ENCODE measurements at regions not wholly inside any gene's neighbourhood (a gene's known extent, or its start where the extent isn't known, plus 50 kb on each side); places are given as distances from the start of the nearest gene placed in this dataset.
A peak's percentile ranks its signal among the peaks of the same experiment; 100 is the strongest.
"Not testable (repeated sequence)": the region's sequence is repeated elsewhere in the genome, so short reads cannot be mapped to it uniquely, and the experiment has no call there.

DNA sequence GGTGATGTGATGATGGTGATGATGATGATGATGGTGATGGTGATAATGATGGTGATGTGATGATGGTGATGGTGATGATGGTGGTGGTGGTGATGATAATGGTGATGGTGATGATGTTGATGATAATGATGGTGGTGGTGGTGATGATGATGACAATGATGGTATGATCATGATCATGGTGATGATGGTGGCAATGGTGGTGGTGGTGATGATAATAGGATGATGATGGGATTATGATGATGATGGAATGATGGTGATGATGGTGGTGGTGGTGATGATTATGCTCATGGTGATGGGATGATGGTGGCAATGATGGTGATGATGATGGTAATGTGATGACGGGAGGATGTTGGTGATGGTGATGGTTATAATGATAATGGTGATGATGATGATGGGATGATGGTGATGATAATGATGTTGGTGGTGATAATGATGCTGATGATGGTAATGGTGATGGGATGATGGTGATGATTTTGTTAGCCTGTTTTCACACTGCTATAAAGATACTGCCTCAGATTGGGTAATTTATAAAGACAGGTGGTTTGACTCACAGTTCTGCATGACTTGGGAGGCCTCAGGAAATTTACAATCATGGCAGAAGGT, 314.8 kb upstream of the SFSWAP start:
- Histone ChIP-seq H3K4me3 (no peak overlapping the region), H3K9me3 (peaks cover 10% of the 10 kb centered on the region), H3K4me1 (no peaks in the 10 kb centered on the region), H3K27ac (no peak overlapping the region), H3K27me3 (no peaks in the 10 kb centered on the region), H3K36me3 (no peaks in the 10 kb centered on the region)
- intact Hi-C loops (cut with DNase I) = no loop called here
- ATAC-seq (no peak), DNase-seq (no peak)
- TF ChIP-seq, protein P1, sequence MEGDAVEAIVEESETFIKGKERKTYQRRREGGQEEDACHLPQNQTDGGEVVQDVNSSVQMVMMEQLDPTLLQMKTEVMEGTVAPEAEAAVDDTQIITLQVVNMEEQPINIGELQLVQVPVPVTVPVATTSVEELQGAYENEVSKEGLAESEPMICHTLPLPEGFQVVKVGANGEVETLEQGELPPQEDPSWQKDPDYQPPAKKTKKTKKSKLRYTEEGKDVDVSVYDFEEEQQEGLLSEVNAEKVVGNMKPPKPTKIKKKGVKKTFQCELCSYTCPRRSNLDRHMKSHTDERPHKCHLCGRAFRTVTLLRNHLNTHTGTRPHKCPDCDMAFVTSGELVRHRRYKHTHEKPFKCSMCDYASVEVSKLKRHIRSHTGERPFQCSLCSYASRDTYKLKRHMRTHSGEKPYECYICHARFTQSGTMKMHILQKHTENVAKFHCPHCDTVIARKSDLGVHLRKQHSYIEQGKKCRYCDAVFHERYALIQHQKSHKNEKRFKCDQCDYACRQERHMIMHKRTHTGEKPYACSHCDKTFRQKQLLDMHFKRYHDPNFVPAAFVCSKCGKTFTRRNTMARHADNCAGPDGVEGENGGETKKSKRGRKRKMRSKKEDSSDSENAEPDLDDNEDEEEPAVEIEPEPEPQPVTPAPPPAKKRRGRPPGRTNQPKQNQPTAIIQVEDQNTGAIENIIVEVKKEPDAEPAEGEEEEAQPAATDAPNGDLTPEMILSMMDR (IDR thresholded peaks at IDR 0.05) = no peak

DNA sequence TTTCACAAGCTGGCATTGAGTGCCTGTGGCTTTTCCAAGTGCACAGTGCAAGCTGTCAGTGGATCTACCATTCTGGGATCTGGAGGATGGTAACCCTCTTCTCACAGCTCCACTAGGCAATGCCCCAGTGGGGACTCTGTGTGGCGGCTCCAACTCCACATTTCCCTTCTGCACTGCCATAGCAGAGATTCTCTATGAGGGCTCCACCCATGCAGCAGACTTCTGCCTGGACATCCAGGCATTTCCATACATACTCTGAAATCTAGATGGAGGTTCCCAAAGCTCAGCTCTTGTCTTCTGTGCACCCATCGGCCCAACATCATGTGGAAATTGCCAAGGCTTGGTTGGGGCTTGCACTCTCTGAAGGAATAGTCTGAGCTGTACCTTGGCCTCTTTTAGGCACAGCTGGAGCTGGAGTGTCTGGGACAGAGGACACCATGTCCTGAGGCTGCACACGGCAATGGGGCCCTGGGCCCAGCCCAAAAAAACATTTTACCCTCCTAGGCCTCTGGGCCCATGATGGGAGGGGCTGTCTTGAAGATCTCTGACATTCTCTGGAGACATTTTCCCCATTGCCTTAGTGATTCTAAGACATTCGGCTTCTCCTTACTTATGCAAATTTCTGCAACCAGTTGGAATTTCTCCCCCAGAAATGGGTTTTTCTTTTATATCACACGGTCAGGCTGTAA, 313.3 kb upstream of the SFSWAP start:
- H3K4me1 ChIP-seq = no peaks in the 10 kb centered on the region
- peaks cover 10% of the 10 kb centered on the region for H3K9me3 ChIP-seq
- H3K4me3 ChIP-seq = no peak overlapping the region
- intact Hi-C loops (cut with DNase I) = no loop called here
- DNase-seq = no peak
- TF ChIP-seq, protein P1 (IDR thresholded peaks at IDR 0.05) = no peak
- H3K36me3 ChIP-seq = no peaks in the 10 kb centered on the region
- no peaks in the 10 kb centered on the region for H3K27me3 ChIP-seq
- H3K27ac ChIP-seq = no peak overlapping the region
- no peak for ATAC-seq

DNA sequence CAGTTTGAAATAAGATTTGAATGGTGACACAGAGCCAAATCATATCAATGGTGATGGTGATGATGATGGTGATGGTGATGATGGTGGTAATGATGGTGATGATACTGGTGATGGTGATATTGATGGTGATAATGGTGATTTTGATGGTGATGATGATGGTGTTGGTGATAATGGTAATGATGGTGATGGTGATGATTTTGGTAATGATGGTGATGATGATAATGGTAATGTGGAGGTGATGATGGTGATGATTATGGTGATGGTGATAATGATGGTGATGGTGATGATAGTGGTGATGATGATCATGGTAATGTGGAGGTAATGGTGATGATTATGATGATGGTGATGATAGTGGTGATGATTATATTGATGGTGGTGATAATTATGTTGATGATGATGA, 311.9 kb upstream of the SFSWAP start:
- ATAC-seq = no peak

DNA sequence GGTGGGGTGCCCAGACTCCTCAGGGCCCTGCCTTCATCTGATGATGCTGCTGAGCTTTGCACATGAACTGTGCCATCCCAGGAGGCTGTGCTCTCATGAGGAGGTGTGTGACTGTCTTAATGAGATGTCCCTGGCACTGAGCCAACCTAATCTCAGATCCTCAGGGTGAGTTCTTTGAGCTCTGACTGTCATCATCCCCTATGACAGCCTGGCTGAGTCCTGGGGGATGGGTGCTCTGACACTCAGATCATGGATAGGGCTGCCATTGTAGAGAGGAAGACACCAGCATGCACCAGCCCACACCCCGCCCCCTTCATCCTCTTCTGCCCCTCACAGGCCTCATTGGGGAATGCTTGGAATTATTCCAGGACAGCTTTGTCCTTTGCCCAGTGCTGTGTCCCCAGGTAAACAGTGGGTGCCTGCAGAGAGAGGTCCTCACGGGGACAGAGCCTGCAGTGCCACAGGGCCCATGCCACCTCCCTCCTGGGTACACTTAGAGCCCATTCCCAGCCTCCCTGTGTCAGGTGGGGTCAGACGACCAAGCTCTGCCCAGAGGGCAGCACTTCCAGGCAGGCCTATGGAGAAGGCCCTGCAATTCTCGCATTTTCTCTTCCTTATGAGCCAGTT, 310.1 kb upstream of the SFSWAP start:
- H3K9me3 ChIP-seq; H3K4me1 ChIP-seq; H3K27ac ChIP-seq; H3K4me3 ChIP-seq; DNase-seq; H3K36me3 ChIP-seq; H3K27me3 ChIP-seq; intact Hi-C loops (cut with DNase I); ATAC-seq: not testable (repeated sequence)

More for the DNA sequence above, 311.9 kb upstream of the SFSWAP start:
- TF ChIP-seq, protein P1 (IDR thresholded peaks at IDR 0.05) = no peak
- Histone ChIP-seq H3K36me3 (no peaks in the 10 kb centered on the region), H3K9me3 (peaks cover 10% of the 10 kb centered on the region), H3K4me1 (no peaks in the 10 kb centered on the region), H3K27me3 (no peaks in the 10 kb centered on the region), H3K4me3 (no peak overlapping the region), H3K27ac (no peak overlapping the region)
- intact Hi-C loops (cut with DNase I) = no loop called here
- DNase-seq = no peak

DNA sequence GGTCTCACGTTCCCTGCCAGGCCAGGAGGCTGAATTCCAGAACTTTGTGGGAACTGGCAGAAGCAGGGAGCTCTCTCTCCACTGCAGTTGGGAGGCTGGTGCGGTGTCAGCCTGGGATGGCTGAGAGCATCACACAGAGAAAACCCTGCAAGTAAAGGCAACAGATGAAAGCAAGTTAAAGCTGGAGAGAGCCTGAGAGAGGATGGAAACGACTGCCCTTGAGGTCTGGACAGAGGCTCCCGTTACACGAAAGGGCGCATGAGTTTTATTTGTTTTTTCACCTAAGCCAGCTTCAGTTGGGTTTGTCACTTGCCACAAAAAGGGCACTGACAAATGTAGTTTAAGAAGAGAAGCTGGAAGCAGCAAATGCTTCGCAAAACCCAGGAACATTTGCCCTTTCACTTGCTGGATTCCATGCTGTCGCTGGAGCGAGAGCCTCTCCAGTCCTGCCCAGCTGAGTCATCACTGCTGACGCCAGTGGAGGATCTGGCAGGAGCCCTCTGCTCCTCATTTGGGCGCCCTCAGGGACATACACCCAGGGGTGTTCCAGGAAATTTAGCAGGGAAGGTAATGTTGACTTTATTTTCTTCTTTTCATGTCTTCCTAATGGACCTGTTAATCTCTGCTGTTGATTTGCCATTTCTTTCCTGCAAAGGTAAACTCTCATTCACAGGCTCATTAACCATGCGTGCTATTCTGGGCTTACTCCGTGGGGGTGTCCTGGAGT, 308.8 kb upstream of the SFSWAP start:
- H3K4me1 ChIP-seq; intact Hi-C loops (cut with DNase I); H3K27ac ChIP-seq; H3K27me3 ChIP-seq; H3K4me3 ChIP-seq; H3K36me3 ChIP-seq; H3K9me3 ChIP-seq; DNase-seq: not testable (repeated sequence)
- peak; percentile 47 for ATAC-seq

DNA sequence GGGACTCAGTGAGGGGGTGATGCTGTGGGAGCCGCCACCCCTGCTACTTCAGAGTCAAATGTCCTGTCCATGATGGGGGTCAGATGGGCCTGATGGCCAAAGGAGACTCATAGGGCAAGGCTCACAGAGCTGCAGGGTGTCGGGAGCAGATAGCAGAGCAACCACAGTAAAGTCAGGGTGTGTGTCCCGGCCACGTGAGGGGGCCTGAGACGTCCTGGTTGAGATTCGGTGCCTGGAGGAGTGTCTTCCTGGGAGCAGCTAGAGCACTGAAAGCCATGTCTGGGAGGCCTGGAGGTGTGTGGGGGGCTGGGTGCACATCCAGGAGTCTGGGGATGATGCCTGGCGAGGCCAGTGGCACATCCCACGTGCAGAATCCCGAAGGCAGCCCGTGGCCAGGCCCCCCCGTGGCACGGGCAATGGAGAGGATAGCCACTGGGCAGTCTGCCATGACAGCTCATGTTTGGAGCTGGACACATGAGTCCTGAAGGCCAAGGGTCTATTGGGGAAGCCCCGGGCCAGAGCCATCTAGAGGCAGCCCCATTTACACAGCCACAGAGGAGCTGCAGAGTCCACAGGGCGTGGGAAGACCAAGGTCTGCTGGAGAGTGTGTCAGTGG, 308.0 kb upstream of the SFSWAP start:
- Histone ChIP-seq H3K4me3 (no peak overlapping the region), H3K27ac (no peak overlapping the region), H3K9me3 (peaks cover 2% of the 10 kb centered on the region), H3K27me3 (no peaks in the 10 kb centered on the region), H3K4me1 (no peaks in the 10 kb centered on the region), H3K36me3 (no peaks in the 10 kb centered on the region)
- DNase-seq = no peak
- intact Hi-C loops (cut with DNase I) = no loop called here
- TF ChIP-seq, protein P1 (IDR thresholded peaks at IDR 0.05) = no peak
- ATAC-seq = no peak
